ENCODE measurements at regions not wholly inside any gene's neighbourhood (a gene's known extent, or its start where the extent isn't known, plus 50 kb on each side); places are given as distances from the start of the nearest gene placed in this dataset.

GRCh38 chr18:46415532-46416252 lies 241.3 kb downstream of the LOXHD1 start:
- no peak overlapping the region for H3K4me3 ChIP-seq (ENCODE audit: low read depth, low read length)
- DNase-seq (ENCODE audit: low read depth): no peak

GRCh38 chr18:46416706-46417638 lies 240.0 kb downstream of the LOXHD1 start:
- no peak for DNase-seq (ENCODE audit: low read depth)
- no peak overlapping the region for H3K4me3 ChIP-seq (ENCODE audit: low read depth, low read length)

GRCh38 chr18:46418663-46419260 lies 238.3 kb downstream of the LOXHD1 start:
- DNase-seq (ENCODE audit: low read depth): no peak
- no peak overlapping the region for H3K4me3 ChIP-seq (ENCODE audit: low read depth, low read length)

- no peak overlapping the region for H3K4me3 ChIP-seq (ENCODE audit: low read depth, low read length)
- no peak for DNase-seq (ENCODE audit: low read depth)
Observed at GRCh38 chr18:46419391-46420141, 237.5 kb downstream of the LOXHD1 start.

GRCh38 chr18:46421973-46422551 lies 235.0 kb downstream of the LOXHD1 start:
- no peak for DNase-seq (ENCODE audit: low read depth)
- no peak overlapping the region for H3K4me3 ChIP-seq (ENCODE audit: low read depth, low read length)

- DNase-seq (ENCODE audit: low read depth): no peak
- no peak overlapping the region for H3K4me3 ChIP-seq (ENCODE audit: low read depth, low read length)
Observed at GRCh38 chr18:46422552-46423055, 234.4 kb downstream of the LOXHD1 start.

- no peak for DNase-seq (ENCODE audit: low read depth)
- no peak overlapping the region for H3K4me3 ChIP-seq (ENCODE audit: low read depth, low read length)
Observed at GRCh38 chr18:46423226-46423805, 233.7 kb downstream of the LOXHD1 start.

- DNase-seq (ENCODE audit: low read depth): no peak
- H3K4me3 ChIP-seq (ENCODE audit: low read depth, low read length): no peak overlapping the region
Observed at GRCh38 chr18:46424898-46425297, 232.1 kb downstream of the LOXHD1 start.

- H3K4me3 ChIP-seq (ENCODE audit: low read depth, low read length): no peak overlapping the region
Observed at GRCh38 chr18:46425511-46425910, 231.5 kb downstream of the LOXHD1 start.

GRCh38 chr18:46426021-46426678 lies 230.9 kb downstream of the LOXHD1 start:
- DNase-seq (ENCODE audit: low read depth): no peak
- H3K4me3 ChIP-seq (ENCODE audit: low read depth, low read length): no peak overlapping the region

More at GRCh38 chr18:46425511-46425910, 231.5 kb downstream of the LOXHD1 start:
- DNase-seq (ENCODE audit: low read depth): no peak

GRCh38 chr18:46426679-46427047 lies 230.4 kb downstream of the LOXHD1 start:
- H3K4me3 ChIP-seq (ENCODE audit: low read depth, low read length): no peak overlapping the region
- DNase-seq (ENCODE audit: low read depth): no peak

Data from skeletal muscle cell (primary cell).